ENCODE measurements at regions not wholly inside any gene's neighbourhood (a gene's known extent, or its start where the extent isn't known, plus 50 kb on each side); places are given as distances from the start of the nearest gene placed in this dataset.

DNA sequence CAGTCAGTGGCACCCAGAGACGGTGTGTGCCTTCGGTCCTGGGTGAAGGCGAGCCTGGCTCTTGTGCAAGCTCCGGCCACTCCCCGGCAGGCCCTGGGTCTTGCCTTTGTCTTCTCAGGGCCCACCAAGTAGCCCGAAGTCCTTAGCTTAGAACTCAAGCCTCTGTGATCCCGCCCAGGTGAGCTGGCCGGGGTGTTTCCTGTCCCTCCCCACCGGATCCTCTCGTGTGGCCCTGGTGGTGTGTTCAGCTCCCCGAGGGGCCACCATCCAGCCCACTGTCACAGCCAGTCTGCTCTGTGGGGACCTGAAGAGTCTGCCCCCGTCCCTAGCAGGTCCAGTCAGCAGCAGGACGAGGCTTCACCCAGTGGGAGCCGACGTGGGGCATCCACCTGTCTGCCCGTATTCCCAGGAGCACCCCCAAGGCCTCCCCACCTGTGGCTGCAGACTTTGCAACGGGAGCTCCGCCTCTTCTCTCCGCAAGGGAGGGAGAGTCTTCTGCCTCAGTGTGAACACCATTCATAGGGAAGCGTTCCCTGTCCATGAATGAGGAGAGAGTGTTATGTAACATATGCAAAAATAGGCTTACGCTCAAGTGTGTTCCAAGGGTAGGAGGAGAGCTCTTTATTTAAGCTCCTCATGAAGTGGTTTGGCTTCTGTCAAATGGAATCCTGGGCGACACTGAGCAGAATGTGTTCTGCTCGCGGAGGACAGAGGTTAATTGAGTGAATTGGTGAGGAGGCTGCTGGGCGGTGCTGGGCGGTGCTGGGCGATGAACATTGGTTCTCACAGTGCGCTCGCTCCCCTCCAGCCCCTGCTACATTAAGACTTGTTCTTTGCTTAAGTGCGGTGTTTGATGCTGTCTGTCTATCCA is 108.9 kb downstream of the CRYAA start:
- no peak for FAIRE-seq
- Histone ChIP-seq H3K36me3 (ENCODE audit: control insufficient read depth, insufficient read depth, low read length) (no peaks in the 10 kb centered on the region), H3K4me3 (ENCODE audit: low read depth, low read length) (no peak overlapping the region), H3K27me3 (ENCODE audit: control insufficient read depth, insufficient read depth, low read length) (peaks cover 16% of the 10 kb centered on the region)
- DNase-seq (ENCODE audit: low read depth) = peak; percentile 8
- TF ChIP-seq, protein P1, sequence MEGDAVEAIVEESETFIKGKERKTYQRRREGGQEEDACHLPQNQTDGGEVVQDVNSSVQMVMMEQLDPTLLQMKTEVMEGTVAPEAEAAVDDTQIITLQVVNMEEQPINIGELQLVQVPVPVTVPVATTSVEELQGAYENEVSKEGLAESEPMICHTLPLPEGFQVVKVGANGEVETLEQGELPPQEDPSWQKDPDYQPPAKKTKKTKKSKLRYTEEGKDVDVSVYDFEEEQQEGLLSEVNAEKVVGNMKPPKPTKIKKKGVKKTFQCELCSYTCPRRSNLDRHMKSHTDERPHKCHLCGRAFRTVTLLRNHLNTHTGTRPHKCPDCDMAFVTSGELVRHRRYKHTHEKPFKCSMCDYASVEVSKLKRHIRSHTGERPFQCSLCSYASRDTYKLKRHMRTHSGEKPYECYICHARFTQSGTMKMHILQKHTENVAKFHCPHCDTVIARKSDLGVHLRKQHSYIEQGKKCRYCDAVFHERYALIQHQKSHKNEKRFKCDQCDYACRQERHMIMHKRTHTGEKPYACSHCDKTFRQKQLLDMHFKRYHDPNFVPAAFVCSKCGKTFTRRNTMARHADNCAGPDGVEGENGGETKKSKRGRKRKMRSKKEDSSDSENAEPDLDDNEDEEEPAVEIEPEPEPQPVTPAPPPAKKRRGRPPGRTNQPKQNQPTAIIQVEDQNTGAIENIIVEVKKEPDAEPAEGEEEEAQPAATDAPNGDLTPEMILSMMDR (IDR thresholded peaks at IDR 0.05; ENCODE audit: insufficient read depth, low read length, severe bottlenecking) = no peak

DNA sequence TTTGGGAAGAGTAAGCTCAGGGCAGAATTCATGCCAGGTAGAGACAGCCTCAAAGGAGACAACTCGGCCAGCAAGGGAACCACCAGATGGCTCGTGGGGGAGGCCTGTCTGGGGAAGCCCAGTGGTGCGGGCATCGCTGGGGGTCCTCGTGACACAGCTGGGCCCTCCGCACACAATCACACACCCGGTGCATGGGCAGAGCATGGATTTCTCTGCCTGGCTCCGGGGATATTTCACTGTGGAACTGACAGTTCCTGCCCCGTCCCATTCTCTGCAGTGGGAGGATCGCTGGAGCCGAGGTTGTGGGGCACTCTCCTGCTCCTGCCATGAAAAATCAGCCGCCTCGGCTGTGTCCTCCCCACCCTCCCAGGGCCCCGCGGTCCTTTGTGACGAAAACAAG is 108.0 kb downstream of the CRYAA start:
- no peak overlapping the region for H3K4me3 ChIP-seq (ENCODE audit: low read depth, low read length)
- no peaks in the 10 kb centered on the region for H3K36me3 ChIP-seq (ENCODE audit: control insufficient read depth, insufficient read depth, low read length)
- peaks cover 16% of the 10 kb centered on the region for H3K27me3 ChIP-seq (ENCODE audit: control insufficient read depth, insufficient read depth, low read length)
- no peak for DNase-seq (ENCODE audit: low read depth)
- no peak for FAIRE-seq
- TF ChIP-seq, protein P1 (IDR thresholded peaks at IDR 0.05; ENCODE audit: insufficient read depth, low read length, severe bottlenecking) = no peak

GRCh38 chr21:43275421-43276211 is 106.8 kb downstream of the CRYAA start:
- no peak for FAIRE-seq
- TF ChIP-seq, protein P1 (IDR thresholded peaks at IDR 0.05; ENCODE audit: insufficient read depth, low read length, severe bottlenecking) = no peak
- Histone ChIP-seq H3K4me3 (ENCODE audit: low read depth, low read length) (no peak overlapping the region), H3K36me3 (ENCODE audit: control insufficient read depth, insufficient read depth, low read length) (no peaks in the 10 kb centered on the region), H3K27me3 (ENCODE audit: control insufficient read depth, insufficient read depth, low read length) (peaks cover 16% of the 10 kb centered on the region)
- no peak for DNase-seq (ENCODE audit: low read depth)

DNA sequence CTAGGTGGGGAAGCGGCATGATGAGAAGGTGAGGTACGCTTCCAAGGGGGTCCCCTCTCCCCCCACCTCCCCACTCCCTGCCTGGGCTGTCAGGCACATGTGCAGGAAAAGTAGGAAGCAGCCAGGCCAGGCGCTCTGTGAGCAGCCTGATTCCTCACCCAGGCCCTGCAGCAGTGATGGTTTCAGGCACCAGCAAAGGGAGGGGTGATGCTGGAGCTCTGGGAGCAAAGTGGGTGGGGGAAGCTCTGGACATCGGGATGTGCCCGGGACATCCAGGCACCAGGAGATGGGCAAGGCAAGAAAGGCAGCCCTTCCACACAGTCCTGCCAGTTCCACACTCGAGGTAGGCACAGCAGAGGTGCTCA is 106.1 kb downstream of the CRYAA start:
- DNase-seq (ENCODE audit: low read depth) (no peak), FAIRE-seq (no peak)
- TF ChIP-seq, protein P1 (IDR thresholded peaks at IDR 0.05; ENCODE audit: insufficient read depth, low read length, severe bottlenecking) = no peak
- Histone ChIP-seq H3K36me3 (ENCODE audit: control insufficient read depth, insufficient read depth, low read length) (no peaks in the 10 kb centered on the region), H3K4me3 (ENCODE audit: low read depth, low read length) (no peak overlapping the region), H3K27me3 (ENCODE audit: control insufficient read depth, insufficient read depth, low read length) (peaks cover 16% of the 10 kb centered on the region)

DNA sequence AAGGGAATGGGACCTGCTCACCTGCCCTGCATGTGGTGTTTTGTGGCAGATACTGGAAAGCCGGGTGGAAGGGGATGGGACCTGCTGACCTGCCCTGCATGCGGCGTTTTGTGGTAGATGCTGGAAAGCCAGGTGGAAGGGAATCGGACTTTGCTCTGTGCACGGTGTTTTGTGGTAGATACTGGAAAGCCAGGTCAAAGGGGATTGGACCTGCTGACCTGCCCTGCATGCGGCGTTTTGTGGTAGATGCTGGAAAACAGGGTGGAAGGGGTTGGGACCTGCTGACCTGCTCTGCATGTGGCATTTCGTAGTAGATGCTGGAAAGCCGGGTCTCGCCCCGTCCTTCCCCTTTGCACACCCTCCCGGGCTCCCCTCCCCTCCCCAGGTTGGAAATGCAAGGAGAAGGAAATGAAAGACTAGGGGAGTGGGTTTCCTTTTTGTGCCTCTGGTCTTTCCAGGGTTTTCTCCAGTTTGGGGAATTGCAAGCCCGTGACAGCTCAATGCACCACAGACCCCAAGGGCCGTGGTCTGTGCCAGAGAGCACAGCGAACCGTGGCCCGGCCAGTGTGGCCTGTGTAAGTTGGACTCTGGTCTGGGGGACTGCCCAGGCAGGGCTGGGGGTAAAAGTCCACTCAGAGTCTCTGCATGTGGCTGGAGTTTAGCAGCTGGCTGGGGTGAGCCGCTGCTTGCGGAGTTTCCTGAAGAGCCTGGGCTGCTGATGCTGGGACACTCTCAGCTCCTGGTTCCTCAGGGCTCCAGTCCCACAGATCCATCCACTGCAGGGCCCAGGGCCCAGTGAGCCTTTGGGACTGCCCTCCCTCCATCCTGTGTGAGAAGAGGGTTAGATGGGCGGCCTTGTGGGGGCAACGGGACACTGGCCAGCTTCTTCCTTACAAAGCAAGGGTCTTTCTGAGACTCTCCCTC is 105.5 kb downstream of the CRYAA start:
- Histone ChIP-seq H3K4me3 (ENCODE audit: low read depth, low read length) (no peak overlapping the region), H3K36me3 (ENCODE audit: control insufficient read depth, insufficient read depth, low read length) (no peaks in the 10 kb centered on the region), H3K27me3 (ENCODE audit: control insufficient read depth, insufficient read depth, low read length) (peaks cover 16% of the 10 kb centered on the region)
- FAIRE-seq = no peak
- TF ChIP-seq, protein P1 (IDR thresholded peaks at IDR 0.05; ENCODE audit: insufficient read depth, low read length, severe bottlenecking) = no peak
- DNase-seq (ENCODE audit: low read depth) = no peak

Measured in bronchial epithelial cell (primary cell).